DMS79 treated with DMSO at 0.1 percent for 48 hours (cell line): ENCODE measurements at regions not wholly inside any gene's neighbourhood (a gene's known extent, or its start where the extent isn't known, plus 50 kb on each side); places are given as distances from the start of the nearest gene placed in this dataset.

Experiments used
- DNase-seq: peaks from one replicate; lab custom pipeline; 2025; lab: John Stamatoyannopoulos, UW

DNA sequence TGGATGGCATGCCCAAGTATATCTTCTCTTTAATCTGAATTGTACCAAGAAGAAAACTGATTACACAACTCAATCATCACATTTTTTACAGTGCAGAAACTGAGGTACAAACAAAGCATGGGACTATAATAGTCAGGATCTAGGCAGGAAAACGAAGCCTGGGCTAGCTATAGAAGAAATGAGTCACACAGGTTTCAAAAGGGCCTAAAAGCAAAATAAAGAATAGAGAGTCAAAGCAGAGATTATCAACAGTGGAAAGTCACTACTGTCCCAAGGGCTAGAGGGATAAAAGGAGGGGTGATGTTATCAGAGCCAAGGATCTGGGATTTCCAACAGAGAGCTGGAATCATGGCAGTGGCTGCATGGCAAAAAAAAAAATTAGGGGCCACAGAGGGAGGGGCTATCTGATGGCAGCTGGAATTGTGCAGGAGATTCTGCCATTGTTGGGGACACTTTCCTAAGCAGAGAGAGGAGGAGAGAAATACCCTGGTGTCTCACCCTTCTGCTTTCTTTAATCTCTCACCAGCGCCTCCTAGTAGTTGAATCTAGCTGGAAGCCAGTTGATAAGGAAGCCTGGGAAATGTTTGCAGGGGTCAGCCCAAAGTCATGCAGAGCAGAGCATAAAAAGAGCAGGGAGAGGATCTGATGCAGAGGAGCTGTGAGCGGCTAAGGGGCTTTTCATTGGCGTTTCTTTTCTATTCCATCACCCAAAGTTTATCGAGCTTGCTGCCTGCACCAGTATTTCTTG lies 343.2 kb downstream of the ACTL7B start:
- DNase-seq = no peak

DNA sequence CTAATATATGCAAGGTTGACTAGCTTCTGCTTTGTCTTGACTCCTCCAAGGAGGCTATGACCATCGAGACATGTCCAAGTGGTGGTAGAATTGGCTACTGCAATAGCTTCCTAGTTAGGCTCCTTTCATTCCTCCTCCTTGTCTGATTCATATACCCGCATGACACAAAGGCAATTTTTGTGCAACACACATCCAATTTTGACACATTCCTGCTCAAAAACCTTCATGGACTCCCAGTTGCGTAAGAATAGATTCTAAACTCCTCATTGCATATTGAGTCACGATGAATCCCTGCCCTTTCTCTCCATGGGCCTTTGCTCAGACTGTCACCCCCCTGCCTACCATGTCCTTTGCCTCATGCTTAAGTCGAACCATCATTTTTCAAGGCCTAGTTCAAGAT lies 344.5 kb downstream of the ACTL7B start:
- DNase-seq = no peak

DNA sequence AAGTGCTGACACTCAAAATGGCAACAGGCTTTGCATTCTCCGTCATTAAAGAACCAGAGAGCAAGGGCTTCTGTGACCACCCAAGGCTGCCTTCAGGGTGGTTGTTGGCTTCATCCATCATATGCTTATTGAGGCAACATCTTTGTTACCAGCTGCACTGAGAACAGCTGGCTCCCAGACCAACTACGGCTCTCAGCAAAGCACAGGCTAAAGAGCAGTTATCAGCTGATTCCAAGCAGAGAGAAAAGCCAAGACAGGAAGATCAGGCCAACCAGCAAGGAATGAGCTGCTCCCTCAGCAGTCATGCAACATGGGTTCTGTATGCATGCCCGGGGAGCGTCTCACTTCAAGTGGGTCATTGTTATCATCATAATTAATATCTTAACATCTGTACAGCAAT lies 358.9 kb downstream of the ACTL7B start:
- no peak for DNase-seq

DNA sequence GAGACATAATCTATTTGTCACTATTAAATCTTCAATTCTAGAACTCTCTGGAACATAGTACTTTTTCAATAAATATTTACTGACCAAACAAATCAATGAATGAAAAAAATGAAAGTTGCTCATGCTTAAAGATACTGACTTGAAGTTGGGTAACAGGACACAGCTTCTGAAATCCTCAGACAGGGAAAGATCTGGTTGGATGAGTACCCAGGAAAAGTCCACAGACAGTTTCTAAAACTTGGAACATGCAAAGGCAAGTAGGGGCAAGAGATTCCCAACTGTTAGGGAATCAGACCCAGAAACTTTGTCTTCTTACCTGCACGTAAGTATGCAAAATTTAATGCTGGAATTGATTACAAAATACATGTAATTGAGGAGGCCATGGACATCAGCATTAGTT lies 366.2 kb downstream of the ACTL7B start:
- DNase-seq = no peak

DNA sequence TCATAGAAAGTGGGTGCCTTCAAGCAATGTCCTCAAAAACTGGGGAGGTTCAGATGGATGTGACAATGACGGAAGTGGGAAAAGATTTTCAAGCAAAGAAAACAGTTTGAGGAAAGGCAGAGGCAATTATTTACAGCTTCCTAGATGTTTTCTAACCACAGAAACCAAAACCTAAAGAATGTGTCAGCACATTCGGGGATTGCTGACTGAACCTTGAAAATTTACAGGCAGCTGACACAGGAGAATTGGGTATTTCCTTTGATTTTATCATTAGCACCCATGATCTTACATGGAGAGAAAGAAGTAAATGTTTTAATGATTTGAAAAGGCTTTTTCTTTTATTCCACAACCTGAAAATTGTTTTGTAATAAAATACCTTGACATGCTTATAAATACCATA lies 369.0 kb downstream of the ACTL7B start:
- no peak for DNase-seq

DNA sequence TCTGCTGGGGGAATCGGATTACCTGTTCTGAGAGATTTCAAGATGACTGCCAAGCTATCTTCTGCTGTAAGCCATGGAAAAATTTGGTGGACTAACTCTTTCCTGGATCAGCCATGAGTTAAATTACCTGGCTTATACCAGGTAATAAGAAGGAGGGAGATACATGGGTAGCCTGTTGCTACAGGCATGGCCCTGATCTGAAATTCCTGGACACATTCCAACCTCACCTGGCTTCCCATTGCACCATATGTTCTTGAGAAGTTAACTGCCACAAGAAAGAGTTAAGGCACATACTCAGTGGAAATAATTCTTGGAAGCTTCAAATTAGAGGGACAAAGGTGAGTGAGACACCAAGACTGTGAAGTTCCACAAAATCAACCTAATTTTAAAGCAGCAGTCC lies 371.3 kb downstream of the ACTL7B start:
- no peak for DNase-seq

DNA sequence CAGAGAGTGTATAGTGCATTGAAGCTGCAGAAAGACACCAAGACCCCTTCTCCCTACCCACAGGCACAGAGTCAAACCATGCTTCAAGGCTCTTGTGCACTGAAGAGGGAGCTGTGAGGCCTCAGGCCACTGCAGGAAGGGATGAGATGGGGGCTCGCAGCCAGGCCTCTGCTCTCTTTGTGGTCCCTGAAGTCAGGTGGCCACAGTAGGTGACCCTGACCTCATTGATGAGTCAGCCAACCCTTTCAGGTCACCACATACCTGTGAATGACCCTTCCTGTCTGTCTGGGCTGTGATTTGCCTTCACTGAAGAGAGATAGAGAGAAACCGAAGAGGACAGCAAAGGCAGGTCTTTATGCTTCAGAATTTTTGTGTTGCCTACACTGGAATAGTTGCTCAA lies 372.1 kb downstream of the ACTL7B start:
- no peak for DNase-seq

DNA sequence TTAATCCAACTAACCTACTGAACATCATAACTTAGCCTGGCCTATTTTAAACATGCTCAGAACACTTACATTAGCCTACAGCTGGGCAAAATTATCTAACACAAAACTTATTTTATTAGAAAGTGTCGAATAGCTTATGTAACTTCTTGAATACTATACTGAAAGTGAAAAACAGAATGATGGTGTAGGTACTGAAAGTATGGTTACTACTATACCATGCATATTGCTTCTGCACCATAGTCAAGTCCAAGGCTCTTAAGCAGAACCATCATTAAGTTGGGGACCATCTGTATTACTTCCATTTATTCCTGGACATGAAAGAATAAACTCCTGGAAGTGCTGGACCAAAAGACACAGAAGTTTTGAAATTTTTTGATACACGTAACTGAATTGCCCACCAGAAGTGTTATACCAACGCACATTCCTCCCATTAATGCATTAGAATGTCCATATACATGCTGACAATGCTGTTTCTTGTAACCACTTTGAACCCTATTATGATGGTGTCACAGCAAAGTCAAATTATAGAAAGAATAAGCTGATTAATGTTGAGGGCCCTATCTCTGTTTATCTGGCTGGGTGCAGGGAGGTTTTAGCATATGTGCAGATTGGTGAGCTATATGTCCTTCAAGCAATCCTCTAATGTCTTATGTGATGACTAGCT lies 375.7 kb downstream of the ACTL7B start:
- DNase-seq = no peak

DNA sequence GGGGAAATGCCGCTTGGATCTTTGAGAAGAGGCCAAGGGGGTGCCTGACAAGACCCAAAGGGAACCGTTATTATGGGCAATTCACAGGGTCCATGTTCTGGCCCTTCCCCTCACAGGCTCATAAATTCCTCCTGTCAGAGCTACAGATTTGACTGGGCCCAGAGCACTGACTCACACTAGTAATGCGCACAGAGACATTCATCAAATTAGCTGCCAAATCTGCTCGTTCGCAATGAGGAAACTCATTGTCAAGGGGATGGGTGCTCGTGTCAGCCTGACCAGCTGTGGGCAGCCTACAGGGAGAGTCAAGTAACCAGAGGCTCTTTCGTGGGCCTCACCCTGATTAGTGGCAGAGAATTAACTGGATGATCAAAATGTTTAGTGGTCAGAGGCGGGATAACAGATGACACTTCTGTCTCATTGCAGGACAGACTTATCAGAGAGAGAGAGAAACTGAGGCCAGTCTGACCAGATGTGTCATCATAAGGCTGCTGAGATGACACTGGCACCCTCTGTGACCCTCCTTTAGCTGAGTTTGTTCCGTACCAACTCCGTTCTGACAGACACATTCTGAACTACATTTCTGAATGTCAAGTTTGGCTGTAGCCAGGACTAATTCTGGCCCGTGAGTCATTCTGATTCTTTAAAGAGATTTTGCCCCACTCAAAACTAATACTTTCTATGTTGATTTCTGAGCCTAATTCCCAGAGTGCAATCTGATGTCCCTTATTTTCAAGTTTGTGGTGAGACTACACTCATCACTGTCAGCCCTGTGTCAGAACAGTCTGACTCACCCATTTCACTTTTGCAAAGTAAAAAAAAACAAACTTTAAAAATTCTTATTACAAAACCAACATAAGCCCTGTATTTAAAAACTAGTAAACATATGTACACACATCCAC lies 377.1 kb downstream of the ACTL7B start:
- DNase-seq = no peak

DNA sequence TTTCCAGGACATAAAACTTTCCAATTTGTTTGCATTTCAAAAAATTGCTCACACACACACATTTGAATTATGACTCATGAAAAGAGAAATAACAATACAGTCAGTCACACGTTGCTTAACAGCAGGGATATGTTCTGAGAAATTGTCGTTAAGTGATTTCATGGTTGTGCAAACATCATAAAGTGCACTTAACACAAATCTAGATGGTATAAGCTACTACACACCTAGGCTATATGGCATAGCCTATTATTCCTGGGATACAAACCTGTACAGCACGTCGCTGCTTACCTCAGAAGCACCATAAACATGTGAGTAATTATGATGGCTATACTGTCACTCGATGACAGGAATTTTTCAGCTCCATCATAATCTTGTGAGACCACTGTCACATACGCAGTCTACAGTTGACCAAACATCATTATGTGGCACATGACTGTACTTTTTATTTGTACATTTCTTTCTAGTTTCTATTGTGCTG lies 378.2 kb downstream of the ACTL7B start:
- DNase-seq = no peak

DNA sequence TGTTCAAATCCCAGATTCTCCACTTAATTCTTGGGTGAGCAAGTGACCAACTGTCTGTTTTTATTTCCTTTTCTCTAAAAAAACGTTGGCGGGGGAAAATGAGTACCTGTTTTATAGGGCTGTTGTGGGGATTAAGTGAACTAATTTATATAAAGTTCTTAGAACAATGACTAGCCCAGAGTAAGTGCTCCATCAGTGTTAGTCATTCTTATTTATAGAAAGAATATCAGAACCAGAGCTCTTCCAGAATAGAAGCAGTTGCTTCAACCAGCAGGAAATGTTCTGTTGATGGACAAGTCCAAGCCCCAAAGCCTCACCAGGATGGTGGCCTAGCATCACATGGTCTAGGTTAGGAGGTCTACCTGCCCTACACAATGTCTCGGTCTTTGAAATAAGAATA lies 379.2 kb downstream of the ACTL7B start:
- DNase-seq = no peak

DNA sequence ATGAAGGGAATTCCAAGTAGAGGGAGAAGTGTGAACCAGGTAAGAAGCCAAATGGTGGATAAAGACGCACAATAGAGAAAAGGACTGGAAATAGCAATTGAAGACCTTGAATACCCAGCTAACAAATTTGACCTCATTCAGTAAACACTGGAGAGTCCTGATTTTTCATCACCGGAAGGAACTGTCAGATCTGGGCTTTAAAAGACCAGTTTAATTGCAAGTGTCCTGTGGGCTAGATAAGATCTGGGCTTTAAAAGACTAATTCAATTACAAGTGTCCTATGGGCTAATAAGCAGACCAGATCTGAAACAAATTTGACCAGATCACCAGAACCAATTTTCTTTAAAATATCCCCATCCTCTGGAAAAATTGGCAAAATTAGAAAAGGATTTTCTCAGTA lies 380.0 kb downstream of the ACTL7B start:
- no peak for DNase-seq

DNA sequence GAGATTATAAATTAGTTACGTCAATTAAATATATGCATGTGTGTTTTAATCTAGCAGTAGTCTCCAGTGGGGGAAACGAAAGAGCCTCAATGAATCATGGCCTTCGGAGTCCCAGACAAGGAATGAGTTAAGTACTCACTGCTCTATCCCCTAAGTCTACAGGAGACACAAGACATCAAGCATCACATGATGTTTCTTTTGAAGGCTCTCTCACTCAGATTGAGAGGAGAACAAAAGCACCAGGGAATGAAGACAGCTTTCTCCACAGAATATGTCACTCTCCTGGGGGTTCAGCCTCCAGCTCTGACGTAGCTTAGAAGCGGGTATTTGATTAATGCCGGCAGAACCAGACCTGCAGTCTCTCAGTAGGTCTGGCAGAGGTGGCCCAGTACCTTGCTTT lies 381.4 kb downstream of the ACTL7B start:
- no peak for DNase-seq

DNA sequence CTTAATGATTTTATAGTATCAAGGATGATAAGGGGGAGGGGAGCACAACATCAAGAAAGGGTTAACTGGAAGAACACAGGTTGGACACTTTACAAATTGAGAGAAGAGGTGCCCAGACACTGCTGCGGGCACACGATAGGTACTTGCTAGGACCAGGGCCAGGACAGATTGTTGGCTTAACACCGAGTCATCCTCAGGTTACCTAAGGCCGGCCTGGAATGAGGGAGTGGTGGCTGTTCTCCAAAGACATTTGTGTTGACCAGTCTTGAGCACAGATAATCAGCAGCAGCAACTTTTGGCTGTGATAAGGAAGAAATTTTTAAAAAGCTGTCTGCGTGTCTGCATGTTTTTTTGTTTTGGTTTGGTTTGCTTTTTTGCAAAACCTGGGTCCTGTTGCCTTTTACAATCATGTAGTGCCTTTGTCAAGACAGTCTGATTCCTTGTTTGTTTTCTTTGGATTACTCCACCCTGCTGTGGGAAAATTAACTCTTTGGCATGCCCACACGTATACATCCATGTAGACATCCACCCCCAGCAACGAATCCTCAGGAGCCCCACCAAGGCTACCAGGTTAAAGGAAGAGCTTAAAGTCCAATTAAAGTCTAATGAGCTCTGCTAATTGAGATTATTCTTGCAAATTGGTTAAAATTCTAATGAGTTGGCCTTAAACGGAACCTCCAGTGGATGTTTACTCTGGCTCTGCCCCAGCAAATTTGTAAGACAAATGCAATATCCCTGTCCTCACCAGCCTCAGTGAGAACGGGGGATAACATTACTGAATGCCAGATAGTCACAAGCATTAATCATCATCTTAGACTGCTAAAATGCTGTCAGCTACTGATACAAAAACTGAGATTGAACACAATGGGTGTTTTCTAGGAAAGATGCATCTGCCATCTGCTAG lies 382.3 kb downstream of the ACTL7B start:
- no peak for DNase-seq

DNA sequence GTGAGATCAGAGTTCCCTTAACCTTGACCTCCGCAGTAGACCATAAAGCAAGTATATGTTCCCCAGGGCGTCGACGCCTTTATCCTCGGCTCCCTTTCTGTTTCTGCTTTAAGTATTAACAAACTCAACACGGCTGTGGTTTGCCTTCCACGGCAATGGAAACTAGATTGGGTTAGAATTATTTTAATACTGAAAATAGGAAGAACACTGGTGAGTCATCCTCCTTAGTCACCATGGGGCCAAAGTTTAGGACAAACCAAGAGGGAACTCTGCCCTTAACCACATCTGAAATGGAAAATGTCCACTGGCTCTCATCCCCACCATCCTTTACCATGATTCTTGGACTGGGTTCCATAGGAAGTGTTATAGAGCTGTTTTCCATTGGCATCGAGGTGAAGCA lies 386.1 kb downstream of the ACTL7B start:
- DNase-seq = no peak

DNA sequence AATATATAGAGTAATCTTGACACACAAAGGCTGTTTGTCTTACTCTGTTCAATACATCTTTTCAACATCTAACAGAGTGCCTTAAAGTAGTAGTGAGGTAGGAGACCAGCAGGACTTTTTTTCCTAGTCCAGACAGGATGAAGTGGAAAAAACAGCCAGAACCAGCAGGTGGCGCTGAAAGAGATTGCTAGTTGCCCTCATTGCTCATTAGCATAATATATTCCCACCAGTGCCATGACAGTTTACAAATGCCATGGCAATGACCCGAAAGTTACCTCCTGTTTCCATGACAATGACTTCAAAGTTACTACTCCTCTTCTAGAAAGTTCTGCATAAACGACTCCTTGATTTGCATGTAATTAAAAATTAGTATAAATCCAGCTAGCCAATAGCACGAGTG lies 387.4 kb downstream of the ACTL7B start:
- no peak for DNase-seq

DNA sequence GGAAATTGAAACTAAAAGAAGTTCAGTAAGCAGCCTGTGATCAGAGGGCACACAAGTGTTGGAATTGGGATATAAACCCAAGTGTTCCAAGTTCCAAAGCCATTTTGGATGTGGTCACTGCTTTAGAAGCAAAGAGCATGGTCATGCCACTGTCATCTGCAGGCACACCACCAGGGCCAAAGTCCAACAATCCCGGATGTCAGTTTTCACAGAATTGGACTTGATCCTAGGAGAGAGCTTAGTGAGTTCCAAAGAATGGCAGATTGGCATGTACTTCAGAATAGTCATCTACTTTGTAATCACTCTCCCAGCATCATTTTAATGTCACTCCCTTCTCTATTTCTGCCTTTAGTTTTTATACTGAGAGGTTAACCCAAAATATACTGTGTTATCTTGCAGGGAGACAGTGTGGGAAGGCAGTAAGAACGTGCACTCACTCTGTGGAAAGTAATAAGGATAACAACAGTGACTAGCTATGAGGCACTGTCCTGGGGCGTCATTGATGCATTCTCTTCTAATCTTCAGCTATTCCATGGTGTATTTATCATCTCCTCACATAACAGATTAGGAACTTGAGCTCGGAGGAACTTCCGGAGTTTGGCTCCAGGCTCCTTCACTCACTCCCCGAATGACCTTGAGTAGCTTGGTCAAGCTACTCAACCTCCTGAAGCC lies 388.0 kb downstream of the ACTL7B start:
- no peak for DNase-seq

DNA sequence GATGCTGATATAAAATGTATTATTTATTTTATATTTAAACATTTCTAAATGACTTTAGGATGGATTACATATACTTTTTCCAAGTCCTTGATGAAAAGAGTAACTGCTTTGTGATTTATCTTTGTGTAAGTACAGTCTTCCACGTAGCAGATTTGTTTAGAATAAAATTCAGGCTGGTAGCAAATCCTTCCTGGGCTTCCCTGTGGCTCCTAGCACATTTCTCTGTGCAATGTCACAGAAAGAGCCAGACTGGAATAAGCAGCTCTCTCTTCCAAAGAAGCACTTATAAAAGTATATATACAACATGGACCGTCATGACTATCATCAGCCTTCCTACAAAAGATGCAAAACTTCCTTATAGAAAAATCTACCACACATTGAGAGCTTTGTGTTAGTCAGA lies 388.6 kb downstream of the ACTL7B start:
- no peak for DNase-seq

DNA sequence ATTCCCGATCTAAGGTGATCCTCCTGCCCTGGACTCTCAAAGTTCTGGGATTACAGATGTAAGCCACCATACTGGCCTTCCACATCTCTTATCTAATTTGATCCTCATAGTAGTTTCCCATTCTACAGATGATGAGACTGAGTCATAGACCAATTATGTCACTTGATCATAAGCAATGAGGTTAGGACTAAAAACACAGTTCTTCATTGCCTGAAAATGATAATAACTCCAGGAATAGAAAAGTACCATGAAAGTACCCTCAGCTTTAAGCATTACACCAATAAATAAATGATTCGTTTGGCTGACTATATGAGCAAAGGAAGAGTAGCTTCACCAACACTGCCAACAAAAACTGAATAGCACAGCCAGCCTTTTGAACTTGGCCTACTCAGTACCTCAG lies 389.5 kb downstream of the ACTL7B start:
- no peak for DNase-seq

DNA sequence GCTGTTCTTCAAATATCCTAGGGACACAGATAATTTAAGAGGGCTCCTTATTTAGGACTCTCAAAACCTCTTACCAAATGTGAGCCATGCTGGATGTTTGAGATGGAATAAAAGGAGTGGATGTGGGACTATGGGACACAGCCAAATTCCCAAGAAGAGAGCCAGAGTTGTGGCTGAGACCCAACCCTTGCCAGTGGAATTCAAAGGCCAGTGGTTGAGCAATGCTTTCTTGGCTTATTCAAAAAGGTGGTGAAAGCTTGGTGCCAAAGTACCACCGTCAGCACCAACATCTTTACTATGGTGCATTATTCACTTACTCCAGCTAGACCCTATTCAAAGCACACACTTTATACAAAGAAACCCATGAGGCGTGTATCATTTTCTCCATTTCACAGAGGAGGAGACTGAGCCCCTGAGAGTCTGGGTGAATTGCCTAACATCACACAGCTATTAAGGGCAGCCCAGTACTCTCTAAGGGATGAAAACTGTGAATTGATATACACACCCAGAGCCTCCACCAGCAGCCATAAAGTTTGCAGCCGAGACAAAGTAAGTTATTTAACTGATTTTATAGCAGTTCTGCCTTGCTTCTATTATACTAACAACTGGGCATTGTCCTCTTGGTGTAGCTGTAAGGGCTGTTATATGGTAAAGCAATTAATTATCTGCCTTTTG lies 391.7 kb downstream of the ACTL7B start:
- DNase-seq = no peak

DNA sequence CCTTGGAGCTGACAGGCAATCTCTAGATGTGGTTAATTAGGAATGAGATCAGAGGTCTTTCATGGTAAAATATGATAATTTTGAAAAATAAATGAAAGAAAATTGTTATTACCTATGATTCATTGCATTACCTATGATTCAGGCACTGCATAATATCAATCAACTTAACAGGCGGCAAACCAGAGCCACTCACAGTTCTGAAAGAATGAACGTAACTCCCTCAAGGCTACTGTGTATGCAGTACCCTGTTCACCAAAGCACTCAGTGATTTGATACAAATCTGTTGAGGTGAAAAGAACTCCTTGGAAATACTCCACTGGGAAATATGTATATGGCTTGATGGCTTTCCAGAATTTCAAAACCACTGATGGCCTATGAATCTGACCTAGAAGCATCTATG lies 398.9 kb downstream of the ACTL7B start:
- DNase-seq = no peak
